ENCODE measurements at regions not wholly inside any gene's neighbourhood (a gene's known extent, or its start where the extent isn't known, plus 50 kb on each side); places are given as distances from the start of the nearest gene placed in this dataset.

- Histone ChIP-seq H3K4me2 (ENCODE audit: low read length) (no peak overlapping the region), H3F3A (ENCODE audit: control insufficient read depth, insufficient read depth) (no peaks in the 10 kb centered on the region; the same call in 1 of the 2 replicates), H3K36me3 (ENCODE audit: control insufficient read depth, low read length) (no peaks in the 10 kb centered on the region), H3K27ac (ENCODE audit: low read depth, low read length) (no peak overlapping the region), H4K20me1 (ENCODE audit: control insufficient read depth, insufficient read depth, low read depth, low read length) (no peaks in the 10 kb centered on the region), H3K9me2 (replicated peaks; ENCODE audit: control insufficient read depth, low read length) (no peaks in the 10 kb centered on the region), H3K4me3 (ENCODE audit: low read length) (no peak overlapping the region), H3K79me2 (ENCODE audit: control insufficient read depth, low read length) (no peaks in the 10 kb centered on the region), H3K27me3 (ENCODE audit: control insufficient read depth, low read length) (no peaks in the 10 kb centered on the region), H3K9me3 (ENCODE audit: control insufficient read depth, insufficient read depth, low read length) (no peaks in the 10 kb centered on the region; the same call in 1 of the 2 replicates), H3K4me1 (ENCODE audit: control insufficient read depth, low read length) (peaks cover 15% of the 10 kb centered on the region)
- TF ChIP-seq EZH2phosphoT487 (IDR thresholded peaks at IDR 0.05; ENCODE audit: borderline replicate concordance, low read length), result no peak
- TF ChIP-seq, protein P1, sequence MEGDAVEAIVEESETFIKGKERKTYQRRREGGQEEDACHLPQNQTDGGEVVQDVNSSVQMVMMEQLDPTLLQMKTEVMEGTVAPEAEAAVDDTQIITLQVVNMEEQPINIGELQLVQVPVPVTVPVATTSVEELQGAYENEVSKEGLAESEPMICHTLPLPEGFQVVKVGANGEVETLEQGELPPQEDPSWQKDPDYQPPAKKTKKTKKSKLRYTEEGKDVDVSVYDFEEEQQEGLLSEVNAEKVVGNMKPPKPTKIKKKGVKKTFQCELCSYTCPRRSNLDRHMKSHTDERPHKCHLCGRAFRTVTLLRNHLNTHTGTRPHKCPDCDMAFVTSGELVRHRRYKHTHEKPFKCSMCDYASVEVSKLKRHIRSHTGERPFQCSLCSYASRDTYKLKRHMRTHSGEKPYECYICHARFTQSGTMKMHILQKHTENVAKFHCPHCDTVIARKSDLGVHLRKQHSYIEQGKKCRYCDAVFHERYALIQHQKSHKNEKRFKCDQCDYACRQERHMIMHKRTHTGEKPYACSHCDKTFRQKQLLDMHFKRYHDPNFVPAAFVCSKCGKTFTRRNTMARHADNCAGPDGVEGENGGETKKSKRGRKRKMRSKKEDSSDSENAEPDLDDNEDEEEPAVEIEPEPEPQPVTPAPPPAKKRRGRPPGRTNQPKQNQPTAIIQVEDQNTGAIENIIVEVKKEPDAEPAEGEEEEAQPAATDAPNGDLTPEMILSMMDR (IDR thresholded peaks at IDR 0.05; ENCODE audit: low read depth, low read length, poor library complexity, severe bottlenecking), result no peak
Measured at GRCh38 chr1:4062992-4063391, 162.9 kb upstream of the C1orf174 start.

GRCh38 chr1:4063516-4063915 is 163.4 kb upstream of the C1orf174 start:
- Histone ChIP-seq H4K20me1 (ENCODE audit: control insufficient read depth, insufficient read depth, low read depth, low read length) (no peaks in the 10 kb centered on the region), H3K4me1 (ENCODE audit: control insufficient read depth, low read length) (peaks cover 10% of the 10 kb centered on the region), H3K27me3 (ENCODE audit: control insufficient read depth, low read length) (no peaks in the 10 kb centered on the region), H3K4me3 (ENCODE audit: low read length) (no peak overlapping the region), H3K27ac (ENCODE audit: low read depth, low read length) (no peak overlapping the region), H3K9me3 (ENCODE audit: control insufficient read depth, insufficient read depth, low read length) (no peaks in the 10 kb centered on the region; the same call in 1 of the 2 replicates), H3K79me2 (ENCODE audit: control insufficient read depth, low read length) (no peaks in the 10 kb centered on the region), H3K9me2 (replicated peaks; ENCODE audit: control insufficient read depth, low read length) (no peaks in the 10 kb centered on the region), H3K36me3 (ENCODE audit: control insufficient read depth, low read length) (no peaks in the 10 kb centered on the region), H3F3A (ENCODE audit: control insufficient read depth, insufficient read depth) (no peaks in the 10 kb centered on the region; the same call in 1 of the 2 replicates), H3K4me2 (ENCODE audit: low read length) (no peak overlapping the region)
- no peak for TF ChIP-seq EZH2phosphoT487 (IDR thresholded peaks at IDR 0.05; ENCODE audit: borderline replicate concordance, low read length)
- TF ChIP-seq, protein P1 (IDR thresholded peaks at IDR 0.05; ENCODE audit: low read depth, low read length, poor library complexity, severe bottlenecking), result no peak

GRCh38 chr1:4064150-4064889 is 164.2 kb upstream of the C1orf174 start:
- Histone ChIP-seq H3K27me3 (ENCODE audit: control insufficient read depth, low read length) (no peaks in the 10 kb centered on the region), H3K9me3 (ENCODE audit: control insufficient read depth, insufficient read depth, low read length) (no peaks in the 10 kb centered on the region; the same call in 1 of the 2 replicates), H3K4me2 (ENCODE audit: low read length) (no peak overlapping the region), H3K4me3 (ENCODE audit: low read length) (no peak overlapping the region), H3K27ac (ENCODE audit: low read depth, low read length) (no peak overlapping the region), H3K36me3 (ENCODE audit: control insufficient read depth, low read length) (no peaks in the 10 kb centered on the region), H4K20me1 (ENCODE audit: control insufficient read depth, insufficient read depth, low read depth, low read length) (no peaks in the 10 kb centered on the region), H3K79me2 (ENCODE audit: control insufficient read depth, low read length) (no peaks in the 10 kb centered on the region), H3K9me2 (replicated peaks; ENCODE audit: control insufficient read depth, low read length) (no peaks in the 10 kb centered on the region), H3K4me1 (ENCODE audit: control insufficient read depth, low read length) (peaks cover 9% of the 10 kb centered on the region), H3F3A (ENCODE audit: control insufficient read depth, insufficient read depth) (no peaks in the 10 kb centered on the region; the same call in 1 of the 2 replicates)
- no peak for TF ChIP-seq EZH2phosphoT487 (IDR thresholded peaks at IDR 0.05; ENCODE audit: borderline replicate concordance, low read length)
- TF ChIP-seq, protein P1 (IDR thresholded peaks at IDR 0.05; ENCODE audit: low read depth, low read length, poor library complexity, severe bottlenecking), result no peak

Measured in DOHH2 (cell line).